ENCODE measurements at regions not wholly inside any gene's neighbourhood (a gene's known extent, or its start where the extent isn't known, plus 50 kb on each side); places are given as distances from the start of the nearest gene placed in this dataset.

GRCh38 chr2:75790121-75790813, 79.6 kb upstream of the GCFC2 start:
- TF ChIP-seq GABPB1 (CRISPR knock-in tag; IDR thresholded peaks at IDR 0.05) (no peak), CTCF (IDR thresholded peaks at IDR 0.05) (no peak), ZBTB43 (CRISPR knock-in tag; IDR thresholded peaks at IDR 0.05) (no peak), CBFB (CRISPR knock-in tag; IDR thresholded peaks at IDR 0.05; ENCODE audit: low read depth) (no peak), ZNF423 (CRISPR knock-in tag; IDR thresholded peaks at IDR 0.05) (no peak), SMAD4 (CRISPR knock-in tag; IDR thresholded peaks at IDR 0.05) (no peak), SP1 (CRISPR knock-in tag; conservative IDR thresholded peaks at IDR 0.05) (no peak), NFATC4 (CRISPR knock-in tag; IDR thresholded peaks at IDR 0.05) (no peak), ZMAT4 (CRISPR knock-in tag; IDR thresholded peaks at IDR 0.05) (no peak), ZBTB21 (CRISPR knock-in tag; IDR thresholded peaks at IDR 0.05; ENCODE audit: borderline replicate concordance) (no peak), ESRRA (CRISPR knock-in tag; IDR thresholded peaks at IDR 0.05; ENCODE audit: borderline replicate concordance) (no peak)
